Right lung (tissue), 2 donors: ENCODE measurements at regions not wholly inside any gene's neighbourhood (a gene's known extent, or its start where the extent isn't known, plus 50 kb on each side); places are given as distances from the start of the nearest gene placed in this dataset.
A peak's percentile ranks its signal among the peaks of the same experiment; 100 is the strongest.

Source experiments
- DNase-seq, 2 donors: peaks; one replicate each; pipeline ENCODE4 v3.0.0-alpha.2; 2013

- no peak for DNase-seq
Measured at GRCh38 chr2:128436479-128437203, 118.0 kb upstream of the HS6ST1 start.

GRCh38 chr2:128437204-128437565 is 118.5 kb upstream of the HS6ST1 start:
- no peak for DNase-seq

- no peak for DNase-seq
Measured at GRCh38 chr2:128438091-128438490, 119.4 kb upstream of the HS6ST1 start.

GRCh38 chr2:128438586-128438985 is 119.9 kb upstream of the HS6ST1 start:
- DNase-seq: no peak

GRCh38 chr2:128439031-128439790 is 120.5 kb upstream of the HS6ST1 start:
- no peak for DNase-seq

GRCh38 chr2:128439791-128440665 is 121.4 kb upstream of the HS6ST1 start:
- no peak for DNase-seq

- no peak for DNase-seq
Measured at GRCh38 chr2:128440666-128441340, 122.1 kb upstream of the HS6ST1 start.

GRCh38 chr2:128441341-128442052 is 122.8 kb upstream of the HS6ST1 start:
- no peak for DNase-seq

GRCh38 chr2:128442053-128442751 is 123.5 kb upstream of the HS6ST1 start:
- peak; percentile 64 to 69 for DNase-seq

GRCh38 chr2:128442891-128443302 is 124.2 kb upstream of the HS6ST1 start:
- no peak for DNase-seq

- no peak for DNase-seq
Measured at GRCh38 chr2:128444121-128444771, 125.6 kb upstream of the HS6ST1 start.

- no peak for DNase-seq
Measured at GRCh38 chr2:128444816-128445522, 126.3 kb upstream of the HS6ST1 start.

GRCh38 chr2:128445523-128445900 is 126.8 kb upstream of the HS6ST1 start:
- no peak for DNase-seq

GRCh38 chr2:128446049-128446873 is 127.6 kb upstream of the HS6ST1 start:
- no peak for DNase-seq

- DNase-seq: no peak
Measured at GRCh38 chr2:128446874-128447537, 128.3 kb upstream of the HS6ST1 start.

- DNase-seq: no peak
Measured at GRCh38 chr2:128447538-128447995, 128.9 kb upstream of the HS6ST1 start.

- DNase-seq: no peak
Measured at GRCh38 chr2:128448331-128449225, 129.9 kb upstream of the HS6ST1 start.
